Activated B cell treated with CpG ODN at 0.5 μM for 24 hours (primary cell): ENCODE measurements at regions not wholly inside any gene's neighbourhood (a gene's known extent, or its start where the extent isn't known, plus 50 kb on each side); places are given as distances from the start of the nearest gene placed in this dataset.

ENCODE experiments used
- ATAC-seq: fragments of 200-7000 bp; cut with Tn5 transposase; one replicate; pipeline ENCODE4 v1.10.0; 2021; ENCODE audit warnings: low read depth, mild to moderate bottlenecking, moderate library complexity
- CTCF ChIA-PET: fragments of 350-600 bp; sonication (Branson Sonifier 250); formaldehyde crosslinking; loops from one replicate; lab custom pipeline; 2021; ENCODE audit warnings: antibody characterized with exemption; lab: Charles Lee
- POLR2A ChIA-PET: fragments of 350-600 bp; sonication (Branson Sonifier 250); formaldehyde crosslinking; loops from one replicate; lab custom pipeline; 2021; ENCODE audit warnings: antibody characterized with exemption; lab: Charles Lee
- DNase-seq: peaks from one replicate; pipeline ENCODE4 v3.0.0; 2022
- H3K27ac Mint-ChIP-seq: one replicate; pipeline ENCODE4 v1.8.0; 2020; ENCODE audit warnings: mixed read lengths
- H3K27me3 Mint-ChIP-seq: one replicate; pipeline ENCODE4 v1.8.0; 2021; ENCODE audit warnings: mixed read lengths
- H3K36me3 Mint-ChIP-seq: one replicate; pipeline ENCODE4 v1.8.0; 2021; ENCODE audit warnings: low read depth, mixed read lengths
- H3K4me1 Mint-ChIP-seq: one replicate; pipeline ENCODE4 v1.8.0; 2021; ENCODE audit warnings: mixed read lengths
- H3K4me3 Mint-ChIP-seq: one replicate; pipeline ENCODE4 v1.8.0; 2020; ENCODE audit warnings: mild to moderate bottlenecking, mixed read lengths
- H3K9me3 Mint-ChIP-seq: one replicate; pipeline ENCODE4 v1.8.0; 2020; ENCODE audit warnings: mixed read lengths
- intact Hi-C: fragments of 100-400 bp; cut with micrococcal nuclease; formaldehyde crosslinking; loops from one replicate; pipeline ENCODE4 v1.15.1; 2024
- TF ChIP-seq, protein P1 (sequence below): fragments of 200-600 bp; IDR thresholded peaks from one replicate; pipeline ENCODE4 v1.8.0; 2022; ENCODE audit warnings: antibody characterized with exemption, mild to moderate bottlenecking

DNA sequence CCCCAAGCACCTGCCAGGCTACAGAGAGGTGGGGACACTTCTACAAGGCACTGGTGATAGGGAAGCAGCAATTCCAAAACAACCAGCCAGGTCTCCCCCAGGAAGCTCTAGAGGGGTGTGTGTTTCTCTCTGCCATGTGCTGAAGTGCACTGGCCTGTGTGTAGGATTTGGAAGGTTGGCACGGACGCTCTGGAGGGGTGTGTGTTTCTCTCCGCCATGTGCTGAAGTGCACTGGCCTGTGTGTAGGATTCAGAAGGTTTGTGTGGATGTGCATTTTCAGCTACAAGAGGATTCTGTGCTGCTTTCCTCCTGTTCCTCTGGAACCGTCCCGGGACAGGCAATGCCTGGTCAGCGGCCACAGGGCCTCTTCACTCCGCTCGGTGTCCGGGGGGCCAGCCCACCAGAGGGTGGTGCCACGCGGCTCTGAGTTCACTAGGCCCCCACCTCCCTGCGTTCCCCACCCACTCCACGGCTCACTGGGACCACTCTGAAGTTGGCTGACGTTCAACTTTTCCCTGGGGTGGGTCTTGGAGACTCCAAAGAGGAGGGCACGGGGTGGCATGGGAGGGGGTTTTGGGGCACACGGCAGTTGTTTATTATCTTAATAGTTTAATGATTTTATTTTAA lies 552.8 kb downstream of the BRD1 start:
- H3K27ac Mint-ChIP-seq = no peak overlapping the region
- intact Hi-C loops = no loop called here
- no peak for ATAC-seq
- H3K36me3 Mint-ChIP-seq = no peaks in the 10 kb centered on the region
- no peak overlapping the region for H3K4me3 Mint-ChIP-seq
- TF ChIP-seq, protein P1, sequence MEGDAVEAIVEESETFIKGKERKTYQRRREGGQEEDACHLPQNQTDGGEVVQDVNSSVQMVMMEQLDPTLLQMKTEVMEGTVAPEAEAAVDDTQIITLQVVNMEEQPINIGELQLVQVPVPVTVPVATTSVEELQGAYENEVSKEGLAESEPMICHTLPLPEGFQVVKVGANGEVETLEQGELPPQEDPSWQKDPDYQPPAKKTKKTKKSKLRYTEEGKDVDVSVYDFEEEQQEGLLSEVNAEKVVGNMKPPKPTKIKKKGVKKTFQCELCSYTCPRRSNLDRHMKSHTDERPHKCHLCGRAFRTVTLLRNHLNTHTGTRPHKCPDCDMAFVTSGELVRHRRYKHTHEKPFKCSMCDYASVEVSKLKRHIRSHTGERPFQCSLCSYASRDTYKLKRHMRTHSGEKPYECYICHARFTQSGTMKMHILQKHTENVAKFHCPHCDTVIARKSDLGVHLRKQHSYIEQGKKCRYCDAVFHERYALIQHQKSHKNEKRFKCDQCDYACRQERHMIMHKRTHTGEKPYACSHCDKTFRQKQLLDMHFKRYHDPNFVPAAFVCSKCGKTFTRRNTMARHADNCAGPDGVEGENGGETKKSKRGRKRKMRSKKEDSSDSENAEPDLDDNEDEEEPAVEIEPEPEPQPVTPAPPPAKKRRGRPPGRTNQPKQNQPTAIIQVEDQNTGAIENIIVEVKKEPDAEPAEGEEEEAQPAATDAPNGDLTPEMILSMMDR = no peak
- no peak for DNase-seq
- ChIA-PET POLR2A (no interaction called here), CTCF (no interaction called here)
- H3K27me3 Mint-ChIP-seq = peaks cover 5% of the 10 kb centered on the region
- H3K9me3 Mint-ChIP-seq = peaks cover 7% of the 10 kb centered on the region
- H3K4me1 Mint-ChIP-seq = no peaks in the 10 kb centered on the region

DNA sequence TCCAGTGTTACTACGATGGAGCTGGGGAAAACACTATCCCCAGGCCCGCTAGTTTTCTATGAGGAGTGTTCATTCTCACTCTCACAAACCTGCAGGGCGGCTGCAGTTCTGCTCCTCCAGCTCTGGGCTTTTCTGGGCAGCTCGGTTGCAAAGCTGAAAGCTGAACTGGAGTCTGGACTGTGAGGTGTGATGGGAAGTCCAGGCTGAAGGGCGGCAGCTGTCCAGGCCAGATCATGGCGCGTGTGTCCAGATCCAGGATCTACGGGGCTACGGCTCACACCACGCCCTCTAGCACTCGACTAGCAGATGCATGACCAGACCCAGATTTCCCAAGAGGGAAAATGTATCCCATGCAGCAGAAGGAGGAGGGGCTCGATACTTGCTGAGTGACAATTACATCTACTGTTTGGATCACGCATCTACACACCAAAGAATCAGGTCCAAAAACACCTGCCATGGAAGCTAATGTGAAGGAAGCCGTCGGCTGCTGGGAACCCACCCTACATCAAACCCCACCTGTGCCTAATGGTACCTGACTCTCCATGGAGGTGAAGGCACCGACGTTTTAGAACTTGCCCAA lies 555.0 kb downstream of the BRD1 start:
- H3K4me1 Mint-ChIP-seq = no peaks in the 10 kb centered on the region
- intact Hi-C loops = no loop called here

DNA sequence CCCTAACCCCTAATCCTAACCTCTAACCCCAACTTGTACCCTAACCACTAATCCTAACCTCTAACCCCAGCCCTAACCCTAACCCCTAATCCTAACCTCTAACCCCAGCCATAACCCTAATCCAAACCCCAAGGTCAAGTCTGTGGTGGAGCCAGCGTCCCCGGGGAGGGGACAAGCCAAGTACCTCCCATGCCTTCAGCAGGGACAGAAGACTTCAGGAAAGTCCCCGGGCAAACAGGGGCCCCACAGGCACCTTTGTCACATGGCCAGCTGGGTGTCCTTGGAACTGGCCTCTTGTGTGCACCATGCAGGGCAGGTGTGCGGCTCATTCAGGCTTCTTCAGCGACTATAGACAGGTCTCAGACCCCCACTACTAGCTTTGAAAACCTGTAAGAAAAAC lies 555.8 kb downstream of the BRD1 start:
- no peak for ATAC-seq
- intact Hi-C loops = no loop called here
- H3K36me3 Mint-ChIP-seq = no peaks in the 10 kb centered on the region
- ChIA-PET CTCF (no interaction called here), POLR2A (no interaction called here)
- no peak overlapping the region for H3K27ac Mint-ChIP-seq
- no peaks in the 10 kb centered on the region for H3K9me3 Mint-ChIP-seq
- TF ChIP-seq, protein P1 = no peak
- H3K4me1 Mint-ChIP-seq = no peaks in the 10 kb centered on the region
- no peak for DNase-seq
- peaks cover 18% of the 10 kb centered on the region for H3K27me3 Mint-ChIP-seq
- no peak overlapping the region for H3K4me3 Mint-ChIP-seq

More for the DNA sequence above, 555.0 kb downstream of the BRD1 start:
- ATAC-seq (no peak), DNase-seq (no peak)
- H3K27ac Mint-ChIP-seq = no peak overlapping the region
- no peak overlapping the region for H3K4me3 Mint-ChIP-seq
- peaks cover 18% of the 10 kb centered on the region for H3K27me3 Mint-ChIP-seq
- POLR2A ChIA-PET = no interaction called here
- H3K36me3 Mint-ChIP-seq = no peaks in the 10 kb centered on the region
- no peaks in the 10 kb centered on the region for H3K9me3 Mint-ChIP-seq
- CTCF ChIA-PET = no interaction called here
- TF ChIP-seq, protein P1 = no peak

DNA sequence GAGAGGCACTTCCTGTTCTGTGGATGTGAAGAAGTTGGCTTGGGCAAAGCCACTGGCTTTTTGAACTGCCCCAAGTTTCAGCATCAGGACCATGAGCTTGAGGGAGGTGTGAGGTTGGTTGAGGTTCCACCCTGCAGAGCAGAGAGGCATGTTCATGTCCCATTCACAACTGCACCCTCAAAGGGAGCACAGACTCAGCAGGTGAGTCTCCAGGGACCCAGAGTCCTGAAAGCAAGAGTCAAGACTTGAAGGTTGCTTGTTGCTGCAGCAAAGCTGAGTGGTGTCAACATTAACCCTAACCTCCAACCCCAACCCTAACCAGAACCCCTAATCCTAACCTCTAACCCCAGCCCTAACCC lies 556.3 kb downstream of the BRD1 start:
- H3K36me3 Mint-ChIP-seq = no peaks in the 10 kb centered on the region
- no peak for DNase-seq
- no peak overlapping the region for H3K4me3 Mint-ChIP-seq
- H3K9me3 Mint-ChIP-seq = no peaks in the 10 kb centered on the region
- ChIA-PET POLR2A (no interaction called here), CTCF (no interaction called here)
- TF ChIP-seq, protein P1 = no peak
- intact Hi-C loops = no loop called here
- no peak overlapping the region for H3K27ac Mint-ChIP-seq
- H3K27me3 Mint-ChIP-seq = peaks cover 18% of the 10 kb centered on the region
- ATAC-seq = no peak
- no peaks in the 10 kb centered on the region for H3K4me1 Mint-ChIP-seq

DNA sequence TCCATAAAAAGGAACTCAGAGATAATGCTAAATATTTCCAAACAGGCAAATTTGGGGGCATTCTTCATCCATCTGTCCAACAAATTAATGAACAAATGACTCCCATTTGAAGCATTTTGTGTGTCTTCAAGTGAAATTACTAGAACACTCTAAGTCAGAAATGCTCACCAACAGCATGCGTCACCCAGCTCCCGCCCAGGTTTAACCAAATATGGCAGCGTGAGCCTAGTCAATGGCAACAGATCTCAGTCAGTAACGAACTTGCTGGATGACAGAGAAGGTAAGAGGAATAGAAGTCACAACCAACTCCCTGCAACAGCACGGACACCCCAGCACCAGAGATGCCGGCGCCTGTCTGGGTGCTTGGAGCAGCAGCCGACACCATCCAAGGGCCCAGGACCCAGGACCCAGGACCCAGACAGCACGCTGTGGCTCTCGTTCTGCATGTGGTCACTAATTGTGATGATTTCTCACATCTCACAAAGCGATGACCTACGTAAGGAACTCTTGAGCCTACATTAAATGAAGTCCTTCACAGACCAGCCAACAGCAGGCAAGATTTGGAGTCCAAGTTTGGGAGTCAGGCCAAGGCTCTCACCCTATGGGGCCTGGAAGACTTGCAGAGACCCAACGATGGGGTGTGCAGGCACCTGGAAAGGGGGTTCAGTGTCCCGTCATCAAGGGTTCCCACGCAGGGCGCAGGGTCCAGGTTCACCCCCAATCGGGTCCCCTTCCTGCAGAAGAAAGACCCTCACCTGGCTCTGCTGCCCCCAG lies 556.9 kb downstream of the BRD1 start:
- TF ChIP-seq, protein P1 = no peak
- ATAC-seq = no peak
- Mint-ChIP-seq H3K9me3 (no peaks in the 10 kb centered on the region), H3K4me1 (no peaks in the 10 kb centered on the region), H3K36me3 (no peaks in the 10 kb centered on the region), H3K27me3 (peaks cover 18% of the 10 kb centered on the region), H3K4me3 (no peak overlapping the region), H3K27ac (no peak overlapping the region)
- POLR2A ChIA-PET = no interaction called here
- CTCF ChIA-PET = no interaction called here
- no peak for DNase-seq
- intact Hi-C loops = no loop called here
